ENCODE measurements at regions not wholly inside any gene's neighbourhood (a gene's known extent, or its start where the extent isn't known, plus 50 kb on each side); places are given as distances from the start of the nearest gene placed in this dataset.

- no peak for TF ChIP-seq CTCF (IDR thresholded peaks at IDR 0.05)
- TF ChIP-seq POLR2A (IDR thresholded peaks at IDR 0.05), result no peak
These were observed 317.3 kb upstream of the MGAT5 start for GRCh38 chr2:133936601-133937000.
